Ovary (tissue), 3 donors: ENCODE measurements at regions not wholly inside any gene's neighbourhood (a gene's known extent, or its start where the extent isn't known, plus 50 kb on each side); places are given as distances from the start of the nearest gene placed in this dataset.

Experiments
- CTCF ChIP-seq, 3 donors: fragments of 450-650 bp in 2 of 3; fragments of 200-600 bp in 1 of 3; IDR thresholded peaks; one replicate each; pipeline versions ENCODE4 v1.5.1 to v1.8.0; 2016 to 2022; ENCODE audit warnings: antibody characterized with exemption in 3 of 3, mild to moderate bottlenecking in 1 of 3
- EP300 ChIP-seq: sonication (generic); formaldehyde crosslinking; IDR thresholded peaks from one replicate; pipeline ENCODE4 v1.6.1; 2017; ENCODE audit warnings: antibody characterized with exemption
- POLR2A ChIP-seq: fragments of 450-650 bp; IDR thresholded peaks from one replicate; pipeline ENCODE4 v1.6.1; 2017; ENCODE audit warnings: antibody characterized with exemption, mild to moderate bottlenecking, moderate library complexity
- donor health status: DM: no; HTN: no; CAD: no.

DNA sequence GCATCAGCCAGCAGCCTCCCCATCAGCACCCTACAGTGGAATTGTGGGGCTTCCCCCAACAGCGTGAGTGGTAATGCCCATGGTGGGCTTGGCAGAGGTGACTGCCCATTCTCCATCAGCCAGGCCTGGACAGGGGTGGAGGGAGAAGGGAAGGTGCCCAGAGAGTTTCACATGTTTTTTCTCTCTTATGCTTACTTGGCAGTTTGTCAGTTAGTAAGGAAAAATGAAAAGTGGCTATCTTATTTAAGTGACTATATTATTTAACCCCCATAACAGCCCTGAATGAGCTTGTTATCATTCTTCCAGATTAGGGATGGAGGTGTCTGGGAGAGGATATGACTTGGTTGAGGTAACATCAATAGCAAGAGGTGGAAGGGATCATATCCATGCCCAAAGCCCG, 921.7 kb downstream of the GRID1 start:
- TF ChIP-seq CTCF (IDR thresholded peaks at IDR 0.05), result no peak
- TF ChIP-seq EP300, result no peak
- TF ChIP-seq POLR2A, result no peak
